HG03439 (cell line): ENCODE measurements at regions not wholly inside any gene's neighbourhood (a gene's known extent, or its start where the extent isn't known, plus 50 kb on each side); places are given as distances from the start of the nearest gene placed in this dataset.

ENCODE experiments used
- ATAC-seq: cut with Tn5 transposase; IDR thresholded peaks from one replicate; pipeline ENCODE4 v1.9.1; 2021; ENCODE audit warnings: mild to moderate bottlenecking, moderate library complexity; ENCODE audit not compliant: unreplicated experiment

DNA sequence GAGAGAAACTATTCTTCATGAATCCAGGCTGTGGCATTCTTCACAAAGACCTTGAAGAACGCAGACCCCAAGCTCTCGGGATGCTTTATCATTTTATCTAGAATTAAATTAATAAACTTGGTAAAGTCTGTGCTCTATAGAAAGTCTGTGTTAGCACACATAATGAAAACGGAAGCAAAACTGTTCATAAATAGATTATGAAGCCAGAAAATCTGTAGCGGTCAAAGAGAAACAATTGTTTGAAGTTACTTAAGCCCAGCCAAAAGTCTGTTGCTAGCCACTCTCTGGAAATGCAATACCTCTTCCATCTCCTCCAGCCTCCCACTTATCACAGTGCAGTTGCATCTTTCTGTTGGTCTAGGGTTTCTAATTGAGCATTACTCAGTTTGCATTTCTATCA, 375.9 kb downstream of the KIF4B start:
- ATAC-seq: no peak

DNA sequence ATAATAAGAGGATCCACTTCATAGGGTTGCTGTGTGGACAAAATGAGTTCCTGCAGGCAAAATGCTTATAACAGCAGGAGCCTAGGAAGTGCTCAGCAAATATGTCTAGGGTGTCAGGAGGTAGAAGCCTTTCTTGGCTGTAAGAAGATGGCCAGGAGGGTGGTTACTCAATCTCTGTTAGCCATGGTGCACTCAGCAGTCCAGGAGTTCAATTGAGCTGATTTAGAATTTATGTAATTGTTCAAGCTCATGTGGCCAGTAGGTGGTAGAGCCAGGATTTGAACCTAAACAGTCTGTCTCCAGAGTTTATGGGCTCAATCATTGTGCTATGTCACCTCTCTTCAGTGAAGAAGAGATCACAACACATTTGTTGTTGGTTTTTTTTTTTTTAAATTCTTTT, 381.2 kb downstream of the KIF4B start:
- ATAC-seq: no peak

DNA sequence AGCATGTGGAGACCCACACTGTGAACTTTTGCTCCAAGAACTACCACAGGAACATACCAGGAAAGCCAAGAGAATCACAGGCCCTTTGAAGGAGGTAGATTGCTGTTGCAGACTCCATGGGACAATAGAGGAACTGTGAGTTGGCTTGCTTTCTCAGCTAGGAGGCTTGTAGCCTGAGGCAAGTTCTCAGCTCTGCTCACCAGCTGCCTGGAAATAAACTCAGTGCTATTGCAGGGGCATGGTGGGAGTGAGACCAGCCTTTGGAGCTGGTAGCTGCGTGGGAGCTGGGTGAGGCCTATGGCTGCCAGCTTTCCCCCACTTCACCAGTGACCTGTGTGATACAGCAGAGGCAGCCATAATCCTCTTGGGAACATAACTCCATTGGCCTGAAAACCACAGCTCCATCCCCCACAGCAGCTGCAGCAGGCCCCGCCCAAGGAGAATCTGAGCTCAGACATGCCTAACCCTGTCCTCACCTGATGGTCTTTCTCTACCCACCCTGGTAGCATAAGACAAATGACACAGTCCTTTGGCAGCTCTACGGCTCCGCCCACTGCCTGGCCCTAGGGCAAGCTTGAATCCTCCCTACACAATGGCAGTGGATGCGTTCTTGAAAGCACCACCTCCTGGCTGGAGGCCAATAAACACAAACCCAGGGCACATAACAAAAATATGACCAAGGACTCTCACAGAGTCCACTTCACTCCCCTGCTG, 389.5 kb downstream of the KIF4B start:
- no peak for ATAC-seq

GRCh38 chr5:155406815-155407214, 393.3 kb downstream of the KIF4B start:
- no peak for ATAC-seq

- ATAC-seq: no peak
These were observed 394.9 kb downstream of the KIF4B start for GRCh38 chr5:155408465-155408864.

DNA sequence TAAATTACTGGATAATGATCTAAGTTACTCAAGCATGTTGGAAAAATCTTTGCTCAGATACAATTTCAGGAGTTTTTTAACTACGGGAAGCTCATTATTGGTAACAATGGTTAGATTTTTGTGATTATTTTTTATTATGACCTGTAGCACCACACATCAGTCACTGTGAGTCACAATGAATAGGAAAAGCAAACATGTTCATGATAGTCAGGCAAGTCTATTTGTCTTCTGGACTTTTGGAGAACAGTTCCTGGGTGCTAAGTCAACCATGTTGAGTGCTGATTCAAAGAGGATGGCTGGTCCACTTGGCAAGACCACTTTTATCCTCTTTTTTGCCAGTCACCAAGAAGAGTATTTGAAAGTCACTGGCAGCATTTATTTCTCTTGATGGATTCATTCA, 403.2 kb downstream of the KIF4B start:
- no peak for ATAC-seq

- no peak for ATAC-seq
These were observed 405.5 kb downstream of the KIF4B start for GRCh38 chr5:155418960-155419579.

GRCh38 chr5:155430192-155430591, 416.6 kb downstream of the KIF4B start:
- ATAC-seq: no peak

- no peak for ATAC-seq
These were observed 420.7 kb downstream of the KIF4B start for GRCh38 chr5:155434267-155434666.

GRCh38 chr5:155434681-155435080, 421.1 kb downstream of the KIF4B start:
- no peak for ATAC-seq

- ATAC-seq: no peak
These were observed 428.3 kb downstream of the KIF4B start for GRCh38 chr5:155441849-155442248.

- ATAC-seq: no peak
These were observed 437.6 kb downstream of the KIF4B start for GRCh38 chr5:155451106-155451505.

- no peak for ATAC-seq
These were observed 442.4 kb downstream of the KIF4B start for GRCh38 chr5:155455791-155456514.

DNA sequence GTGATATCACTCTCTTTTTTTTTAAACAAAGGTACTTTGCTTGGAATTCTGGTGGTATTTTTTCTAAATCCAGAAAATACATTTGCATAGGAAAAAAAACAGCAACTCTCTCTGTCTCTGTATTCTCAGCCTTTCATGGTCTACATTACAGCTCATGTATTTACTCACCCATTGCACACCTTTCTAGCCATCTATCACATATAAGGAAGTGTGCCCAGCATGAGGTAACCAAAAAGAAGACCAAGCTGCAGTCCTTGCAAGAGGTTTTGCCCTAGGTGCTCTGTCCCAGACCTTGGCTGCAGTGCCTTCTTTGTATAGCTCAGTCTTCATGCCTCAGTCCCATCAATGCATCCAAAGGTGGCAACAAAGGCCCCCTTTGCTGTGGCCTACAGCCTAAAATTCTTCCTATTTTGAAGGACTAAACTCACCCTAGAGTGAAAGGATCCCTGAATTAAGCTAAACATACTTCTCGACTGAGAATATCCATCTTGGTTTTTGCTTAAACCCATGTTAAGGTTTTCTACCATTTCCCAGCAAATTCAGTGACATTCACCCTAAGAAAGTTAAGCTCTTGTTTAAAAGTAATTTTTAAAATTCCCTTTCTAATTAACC, 446.4 kb downstream of the KIF4B start:
- no peak for ATAC-seq

- no peak for ATAC-seq
These were observed 447.0 kb downstream of the KIF4B start for GRCh38 chr5:155460501-155460931.

DNA sequence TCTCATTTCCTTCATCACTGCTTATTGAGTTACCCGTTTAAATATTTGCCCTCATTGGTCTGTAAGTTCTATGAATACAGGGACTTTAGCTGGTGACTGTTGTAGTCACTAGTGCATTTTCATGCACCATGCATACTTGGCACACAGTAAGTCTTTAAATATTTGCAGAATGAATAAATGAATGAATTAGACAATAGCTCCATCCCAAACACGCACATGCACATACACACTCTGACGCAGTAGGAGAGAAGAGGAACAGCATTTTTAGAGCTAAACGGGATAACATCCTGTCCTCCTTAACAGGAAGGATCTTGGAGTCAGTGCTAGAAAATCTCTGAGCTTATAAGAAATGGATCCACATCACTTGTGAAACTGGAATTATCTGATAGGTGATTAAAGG, 447.7 kb downstream of the KIF4B start:
- ATAC-seq: no peak

- ATAC-seq: no peak
These were observed 453.3 kb downstream of the KIF4B start for GRCh38 chr5:155466851-155467250.

DNA sequence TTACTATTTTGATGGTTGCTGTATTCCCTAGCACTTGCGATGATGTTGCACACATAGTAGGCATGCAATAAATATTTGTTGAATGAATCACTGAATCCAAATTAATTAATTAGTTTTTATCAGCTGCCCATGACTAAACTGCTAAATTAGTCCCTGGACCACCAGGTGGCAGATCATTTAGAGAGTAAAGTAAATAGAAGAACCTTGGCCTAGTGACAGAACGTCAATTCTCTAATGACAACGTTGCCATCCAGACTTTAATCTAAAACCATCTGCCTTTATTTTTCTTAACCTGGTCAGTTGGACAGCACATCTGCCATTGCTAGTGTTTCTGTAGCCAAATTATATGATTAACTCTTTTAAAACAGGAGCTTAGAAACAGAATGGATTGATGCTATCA, 457.5 kb downstream of the KIF4B start:
- ATAC-seq: no peak

DNA sequence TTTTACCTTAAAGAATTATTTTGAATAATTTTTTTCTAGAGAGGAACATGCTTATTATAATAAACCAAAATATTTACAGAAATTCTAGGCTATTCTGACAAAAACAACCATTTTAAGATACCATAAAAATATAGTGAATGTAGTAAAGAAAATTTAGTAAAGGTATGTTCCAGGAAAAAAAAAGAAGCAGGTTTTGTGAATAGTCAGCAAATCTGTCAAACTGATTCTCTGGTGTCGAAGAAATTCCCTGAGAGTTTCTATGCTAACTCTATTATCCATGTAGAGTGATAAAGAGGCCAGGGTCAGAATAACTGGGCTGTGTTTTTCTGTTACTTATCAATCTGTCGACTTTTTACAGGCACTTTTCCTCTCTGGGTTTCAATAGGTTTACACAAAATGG, 459.2 kb downstream of the KIF4B start:
- ATAC-seq: no peak

GRCh38 chr5:155475318-155475717, 461.8 kb downstream of the KIF4B start:
- no peak for ATAC-seq

- no peak for ATAC-seq
These were observed 467.2 kb downstream of the KIF4B start for GRCh38 chr5:155480731-155481131.

GRCh38 chr5:155481182-155481581, 467.6 kb downstream of the KIF4B start:
- ATAC-seq: no peak
